AG08396 (cell line): ENCODE measurements at regions not wholly inside any gene's neighbourhood (a gene's known extent, or its start where the extent isn't known, plus 50 kb on each side); places are given as distances from the start of the nearest gene placed in this dataset.
A peak's percentile ranks its signal among the peaks of the same experiment; 100 is the strongest.

Experiments
- DNase-seq: peaks from one replicate; pipeline ENCODE4 v3.0.0; 2012; ENCODE audit warnings: low spot score, mixed read lengths

DNA sequence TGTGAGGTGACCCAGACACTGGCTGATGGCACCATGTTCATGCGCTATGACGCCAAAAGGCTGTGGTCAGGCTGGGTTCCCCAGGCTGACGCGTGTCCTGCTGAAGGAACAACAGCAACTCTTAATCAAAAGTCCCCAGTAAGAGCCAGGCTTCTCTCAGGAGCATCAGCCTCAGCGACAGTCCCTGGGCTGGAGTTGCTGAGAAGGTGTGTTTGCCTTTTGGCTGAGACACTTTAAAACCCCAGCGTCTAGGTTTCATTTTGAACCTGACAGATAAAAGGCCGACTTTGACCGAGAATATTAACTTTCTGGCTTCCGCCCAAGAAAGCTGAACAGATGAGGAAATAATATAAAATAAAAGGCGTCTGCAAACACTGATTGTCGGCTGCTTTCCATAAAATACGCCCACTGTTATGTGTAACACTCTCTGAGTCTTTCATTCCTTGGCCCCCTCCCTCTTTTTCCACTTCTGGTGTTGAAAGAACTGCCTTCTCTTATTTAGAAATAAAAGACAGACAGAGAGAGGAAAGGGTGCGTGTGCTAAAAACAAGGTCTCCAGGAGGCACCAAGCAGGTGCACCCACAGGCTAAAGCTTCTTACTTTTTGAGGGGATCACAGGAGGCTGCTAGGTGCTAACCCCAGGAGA is 373.6 kb downstream of the MID1IP1 start:
- no peak for DNase-seq

- no peak for DNase-seq
Observed at GRCh38 chrX:39175418-39176057, 374.3 kb downstream of the MID1IP1 start.

DNA sequence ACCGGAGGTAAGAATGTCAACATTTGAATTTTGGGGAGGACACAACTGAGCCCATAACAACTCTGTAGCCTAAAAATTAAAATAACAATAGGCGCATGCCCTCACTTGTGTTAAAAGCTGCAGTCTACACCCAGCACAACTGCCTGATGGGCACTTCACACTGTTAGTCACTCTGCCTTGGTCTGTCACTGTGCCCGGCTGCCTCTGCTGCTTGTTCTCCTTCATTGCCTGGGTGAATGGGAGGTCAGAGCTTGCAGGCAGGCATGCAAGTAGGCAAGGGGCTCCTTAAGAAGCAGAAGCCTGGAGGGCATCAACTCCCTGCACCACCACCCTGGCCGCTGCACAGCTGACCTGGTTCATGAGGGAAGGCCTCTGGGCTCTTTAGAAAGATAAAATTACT is 374.8 kb downstream of the MID1IP1 start:
- no peak for DNase-seq

DNA sequence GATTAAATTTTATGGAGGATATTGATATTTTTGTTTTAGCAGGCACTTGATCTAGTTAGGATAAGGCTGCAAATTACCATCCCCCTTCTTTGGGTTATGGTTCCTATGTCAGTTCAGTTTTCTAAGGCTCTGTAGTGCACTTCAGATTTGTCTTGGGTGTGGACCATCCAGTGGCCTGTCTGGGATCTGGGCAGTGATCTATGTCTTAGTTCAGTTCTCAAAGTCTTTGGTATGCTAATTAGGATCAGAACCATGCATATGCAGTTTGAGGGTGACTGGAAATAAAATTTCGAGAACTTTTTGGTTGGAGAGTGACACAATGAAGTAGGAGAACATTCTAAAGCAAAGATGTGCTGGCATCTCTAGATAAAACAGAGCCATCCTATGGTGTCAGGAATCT is 388.2 kb downstream of the MID1IP1 start:
- no peak for DNase-seq

GRCh38 chrX:39194673-39195072 is 393.4 kb downstream of the MID1IP1 start:
- no peak for DNase-seq

DNA sequence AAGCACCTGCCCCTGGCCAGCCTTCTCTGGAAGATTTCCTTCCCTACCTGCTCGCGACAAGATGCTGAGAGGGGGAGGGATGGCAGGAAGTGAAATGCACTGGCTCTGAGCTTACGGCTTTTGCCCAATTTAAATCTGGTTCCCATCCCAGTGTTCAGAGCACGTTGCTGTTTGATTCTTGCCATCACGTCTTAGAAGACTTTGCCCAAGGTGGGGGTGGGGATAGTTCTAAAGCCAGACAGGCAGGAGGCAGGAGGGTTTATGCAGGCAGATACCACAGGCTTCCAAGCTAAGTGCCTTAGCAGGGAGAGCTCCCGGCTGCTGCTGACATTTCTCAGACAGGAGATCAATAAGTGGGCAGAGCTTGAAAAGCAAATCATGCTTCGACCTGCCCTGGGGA is 393.9 kb downstream of the MID1IP1 start:
- DNase-seq = no peak

GRCh38 chrX:39196192-39197102 is 395.2 kb downstream of the MID1IP1 start:
- peak; percentile 12 for DNase-seq

GRCh38 chrX:39199429-39199828 is 398.2 kb downstream of the MID1IP1 start:
- no peak for DNase-seq

- DNase-seq = no peak
Observed at GRCh38 chrX:39201305-39201990, 400.2 kb downstream of the MID1IP1 start.

- DNase-seq = no peak
Observed at GRCh38 chrX:39202641-39203040, 401.4 kb downstream of the MID1IP1 start.

DNA sequence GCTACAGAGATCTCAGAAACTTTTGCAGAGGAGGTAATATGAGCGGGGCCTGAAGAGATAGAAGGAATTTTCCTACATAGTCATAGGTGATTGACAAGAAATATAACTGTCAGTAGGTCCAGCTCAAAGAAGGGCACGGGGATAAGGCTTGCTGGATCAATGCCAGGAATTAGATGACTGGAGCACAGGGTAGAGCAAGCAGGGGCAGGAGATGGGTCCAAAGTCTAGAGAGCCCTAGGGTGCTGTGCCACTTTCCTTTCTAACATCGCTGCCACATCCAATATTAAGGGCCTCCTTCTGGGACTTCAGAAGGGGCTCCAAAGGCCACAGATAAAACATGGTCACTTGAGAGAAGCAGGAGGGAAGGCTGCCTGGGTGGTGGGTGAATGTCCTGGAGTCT is 402.2 kb downstream of the MID1IP1 start:
- no peak for DNase-seq

GRCh38 chrX:39204353-39204752 is 403.1 kb downstream of the MID1IP1 start:
- DNase-seq = no peak

GRCh38 chrX:39204945-39205344 is 403.7 kb downstream of the MID1IP1 start:
- DNase-seq = no peak

DNA sequence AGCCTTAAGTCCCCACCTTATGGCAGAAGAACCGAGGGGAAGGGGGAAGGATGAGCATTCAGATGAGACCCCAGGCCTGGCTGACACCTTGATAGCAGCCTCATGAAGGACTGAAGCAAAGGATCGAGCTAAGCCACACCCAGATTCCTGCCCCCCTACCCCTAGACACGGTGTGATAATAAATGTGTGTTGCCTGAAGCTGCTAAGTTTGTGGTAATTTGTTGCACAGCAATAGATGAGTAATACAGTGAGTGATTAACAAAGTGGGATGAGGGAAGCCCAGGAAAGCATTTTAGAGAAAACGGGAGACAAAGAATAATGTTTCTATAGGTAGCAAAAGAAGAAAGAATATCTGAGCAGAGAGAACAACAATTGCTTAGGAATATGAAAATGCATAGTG is 404.2 kb downstream of the MID1IP1 start:
- DNase-seq = no peak

- no peak for DNase-seq
Observed at GRCh38 chrX:39206399-39207145, 405.3 kb downstream of the MID1IP1 start.

- no peak for DNase-seq
Observed at GRCh38 chrX:39211501-39211900, 410.2 kb downstream of the MID1IP1 start.

- no peak for DNase-seq
Observed at GRCh38 chrX:39212456-39212855, 411.2 kb downstream of the MID1IP1 start.

- no peak for DNase-seq
Observed at GRCh38 chrX:39214387-39215126, 413.3 kb downstream of the MID1IP1 start.

DNA sequence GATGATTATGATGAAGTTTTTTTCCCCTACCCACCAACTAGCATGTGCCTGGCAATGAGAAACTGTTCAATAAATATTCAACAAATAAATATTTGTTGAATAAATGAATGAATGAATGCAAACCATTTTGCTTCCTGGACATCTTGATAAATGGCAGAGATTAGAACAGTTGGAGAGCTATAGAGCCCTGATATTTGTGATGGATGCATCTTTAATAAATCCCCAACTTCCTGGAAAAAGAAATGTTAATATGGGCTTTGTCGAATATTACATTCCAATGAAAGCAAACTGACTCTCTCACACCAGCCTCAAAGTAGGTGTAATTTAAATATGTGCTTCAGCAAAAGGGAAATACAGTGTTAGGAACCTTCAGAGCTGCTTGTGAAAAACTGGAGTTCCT is 419.7 kb downstream of the MID1IP1 start:
- DNase-seq = no peak

GRCh38 chrX:39222346-39223113 is 421.3 kb downstream of the MID1IP1 start:
- DNase-seq = no peak
